ENCODE measurements at regions not wholly inside any gene's neighbourhood (a gene's known extent, or its start where the extent isn't known, plus 50 kb on each side); places are given as distances from the start of the nearest gene placed in this dataset.
"Not testable (repeated sequence)": the region's sequence is repeated elsewhere in the genome, so short reads cannot be mapped to it uniquely, and the experiment has no call there.

DNA sequence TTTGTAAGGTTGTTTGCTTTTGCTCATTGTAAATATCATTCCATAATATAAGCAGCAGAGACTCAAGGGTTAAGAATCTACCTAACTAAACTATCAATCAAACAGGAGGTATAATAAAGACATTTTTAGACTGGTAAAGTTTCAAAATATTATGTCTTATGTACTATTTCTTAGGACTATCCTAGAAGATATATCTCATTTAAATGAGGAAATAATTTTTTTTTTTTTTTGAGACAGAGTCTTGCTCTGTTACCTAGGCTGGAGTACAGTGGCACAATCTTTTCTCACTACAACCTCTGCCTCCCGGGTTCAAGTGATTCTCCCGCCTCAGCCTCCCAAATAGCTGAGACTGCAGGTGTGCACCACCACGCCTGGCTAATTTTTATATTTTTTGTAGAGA, 80.9 kb upstream of the PARD3 start:
- Histone ChIP-seq H3K4me3 (no peak overlapping the region), H3K4me1 (no peaks in the 10 kb centered on the region), H3K27ac (no peak overlapping the region), H3K36me3 (no peaks in the 10 kb centered on the region), H3K9me3 (no peaks in the 10 kb centered on the region), H3K27me3 (ENCODE audit: low read depth) (no peaks in the 10 kb centered on the region)
- TF ChIP-seq, protein P1, sequence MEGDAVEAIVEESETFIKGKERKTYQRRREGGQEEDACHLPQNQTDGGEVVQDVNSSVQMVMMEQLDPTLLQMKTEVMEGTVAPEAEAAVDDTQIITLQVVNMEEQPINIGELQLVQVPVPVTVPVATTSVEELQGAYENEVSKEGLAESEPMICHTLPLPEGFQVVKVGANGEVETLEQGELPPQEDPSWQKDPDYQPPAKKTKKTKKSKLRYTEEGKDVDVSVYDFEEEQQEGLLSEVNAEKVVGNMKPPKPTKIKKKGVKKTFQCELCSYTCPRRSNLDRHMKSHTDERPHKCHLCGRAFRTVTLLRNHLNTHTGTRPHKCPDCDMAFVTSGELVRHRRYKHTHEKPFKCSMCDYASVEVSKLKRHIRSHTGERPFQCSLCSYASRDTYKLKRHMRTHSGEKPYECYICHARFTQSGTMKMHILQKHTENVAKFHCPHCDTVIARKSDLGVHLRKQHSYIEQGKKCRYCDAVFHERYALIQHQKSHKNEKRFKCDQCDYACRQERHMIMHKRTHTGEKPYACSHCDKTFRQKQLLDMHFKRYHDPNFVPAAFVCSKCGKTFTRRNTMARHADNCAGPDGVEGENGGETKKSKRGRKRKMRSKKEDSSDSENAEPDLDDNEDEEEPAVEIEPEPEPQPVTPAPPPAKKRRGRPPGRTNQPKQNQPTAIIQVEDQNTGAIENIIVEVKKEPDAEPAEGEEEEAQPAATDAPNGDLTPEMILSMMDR (IDR thresholded peaks at IDR 0.05) = no peak
- no peak for DNase-seq
- intact Hi-C loops (cut with DNase I) = no loop called here
- ATAC-seq = no peak

DNA sequence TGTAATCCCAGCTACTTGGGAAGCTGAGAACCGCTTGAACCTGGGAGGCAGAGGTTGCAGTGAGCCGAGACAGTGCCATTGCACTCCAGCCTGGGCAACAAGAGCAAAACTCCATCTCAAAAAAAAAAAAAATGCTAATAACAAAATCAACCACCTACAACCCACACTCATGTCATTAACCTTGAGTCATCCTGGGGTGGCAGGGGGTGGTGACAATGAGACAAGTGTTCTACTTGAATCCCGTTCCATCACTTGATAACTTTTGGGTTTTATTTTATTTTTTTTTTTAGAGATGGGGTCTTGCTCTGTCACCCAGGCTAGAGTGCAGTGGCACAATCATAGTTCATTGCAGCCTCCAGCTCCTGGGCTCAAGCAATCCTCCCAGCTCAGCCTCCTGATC, 80.0 kb upstream of the PARD3 start:
- H3K9me3 ChIP-seq; H3K4me1 ChIP-seq; ATAC-seq; H3K4me3 ChIP-seq; H3K36me3 ChIP-seq; intact Hi-C loops (cut with DNase I); DNase-seq; H3K27me3 ChIP-seq (ENCODE audit: low read depth); H3K27ac ChIP-seq: not testable (repeated sequence)

DNA sequence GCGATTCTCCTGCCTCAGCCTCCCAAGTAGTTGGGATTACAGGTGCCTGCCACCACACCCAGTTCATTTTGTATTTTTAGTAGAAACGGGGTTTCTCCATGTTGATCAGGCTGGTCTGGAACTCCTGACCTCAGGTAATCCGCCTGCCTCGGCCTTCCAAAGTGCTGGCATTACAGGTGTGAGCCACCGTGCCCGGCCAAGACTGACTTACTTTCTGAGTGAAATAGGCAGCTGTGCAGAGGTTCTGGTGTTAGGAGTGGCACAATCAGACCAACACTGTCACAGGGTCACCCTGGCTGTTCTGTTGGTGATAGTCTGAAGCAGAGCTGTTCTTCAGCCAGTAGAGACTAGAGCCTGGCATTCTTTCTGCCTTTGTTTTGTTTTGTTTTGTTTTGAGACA, 77.4 kb upstream of the PARD3 start:
- intact Hi-C loops (cut with DNase I); DNase-seq; ATAC-seq; H3K27me3 ChIP-seq (ENCODE audit: low read depth); H3K27ac ChIP-seq; H3K9me3 ChIP-seq; H3K36me3 ChIP-seq; H3K4me1 ChIP-seq; H3K4me3 ChIP-seq: not testable (repeated sequence)

DNA sequence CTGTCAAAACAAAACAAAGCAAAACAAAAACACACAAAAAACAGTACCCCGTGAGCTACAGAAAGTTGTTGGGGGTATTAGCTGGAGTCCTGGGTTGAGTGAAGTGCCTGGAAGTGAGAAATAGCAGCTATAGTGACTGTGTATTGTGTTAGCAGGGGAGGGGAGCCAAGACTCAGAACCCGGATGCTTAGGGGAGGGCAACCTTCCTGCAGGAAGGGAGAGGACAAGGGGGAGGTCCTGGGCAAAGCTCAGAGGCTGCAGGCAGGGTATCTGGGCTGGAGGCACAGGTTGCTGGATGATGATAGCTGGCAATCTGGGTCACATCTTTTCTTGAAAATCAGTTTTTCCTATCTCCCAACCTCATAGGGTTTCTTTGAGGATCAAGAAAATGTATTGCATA, 75.8 kb upstream of the PARD3 start:
- intact Hi-C loops (cut with DNase I) = no loop called here
- H3K9me3 ChIP-seq = no peaks in the 10 kb centered on the region
- no peak overlapping the region for H3K27ac ChIP-seq
- no peak overlapping the region for H3K4me3 ChIP-seq
- no peaks in the 10 kb centered on the region for H3K27me3 ChIP-seq (ENCODE audit: low read depth)
- TF ChIP-seq, protein P1 (IDR thresholded peaks at IDR 0.05) = no peak
- no peaks in the 10 kb centered on the region for H3K36me3 ChIP-seq
- ATAC-seq (no peak), DNase-seq (no peak)
- H3K4me1 ChIP-seq = no peaks in the 10 kb centered on the region

DNA sequence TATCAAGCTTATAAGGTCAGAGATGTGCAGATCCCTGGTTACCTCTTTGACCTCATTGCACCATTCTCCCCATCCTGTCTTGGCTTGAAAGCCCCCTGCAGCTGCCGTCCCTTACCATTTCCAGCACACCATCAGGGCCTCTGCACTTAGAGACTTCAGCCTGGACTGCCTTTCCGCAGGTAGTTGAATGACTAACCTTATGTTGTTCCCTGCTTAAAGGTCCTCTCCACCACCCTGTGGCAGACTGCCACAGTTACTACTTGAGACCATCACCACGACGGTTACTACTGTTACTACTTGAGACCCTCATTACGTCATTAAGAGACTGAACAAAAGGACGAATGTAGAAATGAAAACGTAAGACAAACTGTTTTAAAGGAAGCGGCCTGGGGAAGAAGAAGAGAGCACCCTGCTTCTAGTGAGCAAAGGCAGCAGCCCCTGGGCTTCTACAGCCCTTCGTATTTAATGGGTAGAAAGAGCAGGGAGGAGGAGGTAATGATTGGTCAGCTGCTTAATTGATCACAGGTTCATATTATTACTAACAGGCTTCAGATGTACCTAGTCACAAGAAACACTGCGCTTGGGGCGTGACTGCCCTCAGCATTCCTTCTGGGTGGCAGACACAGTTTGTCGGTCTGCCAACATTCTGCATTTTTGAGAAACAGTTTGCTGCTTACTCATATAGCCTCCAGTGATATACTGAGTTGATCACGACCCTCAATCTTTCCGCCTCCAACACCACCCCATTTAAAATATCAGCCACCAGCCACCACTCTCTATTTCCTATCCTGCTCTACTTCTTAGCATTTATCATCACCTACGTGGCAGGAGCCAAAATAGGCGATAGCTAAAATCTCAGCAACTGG, 74.1 kb upstream of the PARD3 start:
- H3K27me3 ChIP-seq (ENCODE audit: low read depth) = no peaks in the 10 kb centered on the region
- H3K9me3 ChIP-seq = no peaks in the 10 kb centered on the region
- no peaks in the 10 kb centered on the region for H3K4me1 ChIP-seq
- no peak for ATAC-seq
- TF ChIP-seq, protein P1 (IDR thresholded peaks at IDR 0.05) = no peak
- no peak overlapping the region for H3K27ac ChIP-seq
- H3K36me3 ChIP-seq = no peaks in the 10 kb centered on the region
- H3K4me3 ChIP-seq = no peak overlapping the region
- DNase-seq = no peak
- intact Hi-C loops (cut with DNase I) = no loop called here

DNA sequence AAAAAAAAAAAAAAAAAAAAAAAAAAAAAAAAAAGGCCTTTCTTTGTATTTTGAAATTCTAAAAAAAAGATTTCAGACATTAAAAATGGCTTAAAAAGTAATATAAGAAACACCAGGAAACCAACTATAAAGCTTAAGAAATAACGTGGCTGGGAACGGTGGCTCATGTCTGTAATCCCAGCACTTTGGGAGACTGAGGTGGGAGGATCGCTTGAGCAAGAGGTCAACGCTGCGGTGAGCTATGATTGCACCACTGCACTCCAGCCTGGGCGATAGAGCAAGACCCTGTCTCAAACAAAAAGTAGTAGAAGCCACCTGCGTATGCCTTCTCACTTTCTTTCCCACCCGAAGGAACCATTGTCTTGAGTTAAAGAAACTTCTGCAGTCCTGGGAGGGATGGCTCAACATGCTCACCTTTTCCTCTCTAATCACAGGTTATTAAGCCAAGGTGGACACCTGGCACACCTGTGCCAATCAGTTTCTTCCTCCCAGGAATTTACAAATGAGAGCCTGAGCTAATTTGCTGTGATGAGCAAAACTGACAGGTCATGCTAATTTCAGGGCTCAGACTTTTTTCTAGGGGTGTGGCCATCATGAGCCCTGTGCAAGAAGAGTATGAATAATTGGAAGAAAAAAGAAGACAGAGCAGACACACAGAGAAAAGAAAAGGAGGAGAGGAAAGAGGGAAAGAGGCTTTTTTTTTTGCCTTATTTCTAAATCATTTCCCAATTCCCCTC, 72.0 kb upstream of the PARD3 start:
- intact Hi-C loops (cut with DNase I) = no loop called here
- Histone ChIP-seq H3K9me3 (no peaks in the 10 kb centered on the region), H3K27me3 (ENCODE audit: low read depth) (no peaks in the 10 kb centered on the region), H3K36me3 (no peaks in the 10 kb centered on the region), H3K27ac (no peak overlapping the region), H3K4me3 (no peak overlapping the region), H3K4me1 (no peaks in the 10 kb centered on the region)
- DNase-seq = no peak
- no peak for ATAC-seq
- TF ChIP-seq, protein P1 (IDR thresholded peaks at IDR 0.05) = no peak
